HG02970 (cell line): ENCODE measurements at regions not wholly inside any gene's neighbourhood (a gene's known extent, or its start where the extent isn't known, plus 50 kb on each side); places are given as distances from the start of the nearest gene placed in this dataset.

ENCODE experiments used
- ATAC-seq: cut with Tn5 transposase; IDR thresholded peaks from one replicate; pipeline ENCODE4 v1.9.1; 2021; ENCODE audit warnings: mild to moderate bottlenecking, moderate library complexity, moderate number of reproducible peaks; ENCODE audit not compliant: unreplicated experiment, low FRiP score

- peak; percentile 61 for ATAC-seq
These were observed 302.7 kb downstream of the DUSP10 start for GRCh38 chr1:221439008-221439746.

- no peak for ATAC-seq
These were observed 302.0 kb downstream of the DUSP10 start for GRCh38 chr1:221439747-221440501.

GRCh38 chr1:221440658-221441057 lies 301.2 kb downstream of the DUSP10 start:
- no peak for ATAC-seq

- ATAC-seq: no peak
These were observed 299.8 kb downstream of the DUSP10 start for GRCh38 chr1:221442056-221442455.

GRCh38 chr1:221444346-221444745 lies 297.5 kb downstream of the DUSP10 start:
- no peak for ATAC-seq

- ATAC-seq: no peak
These were observed 293.2 kb downstream of the DUSP10 start for GRCh38 chr1:221448585-221449175.

- ATAC-seq: no peak
These were observed 292.7 kb downstream of the DUSP10 start for GRCh38 chr1:221449194-221449593.

GRCh38 chr1:221449801-221450470 lies 292.0 kb downstream of the DUSP10 start:
- no peak for ATAC-seq

GRCh38 chr1:221451741-221452140 lies 290.1 kb downstream of the DUSP10 start:
- no peak for ATAC-seq

GRCh38 chr1:221454096-221454495 lies 287.8 kb downstream of the DUSP10 start:
- no peak for ATAC-seq

- no peak for ATAC-seq
These were observed 285.0 kb downstream of the DUSP10 start for GRCh38 chr1:221456918-221457317.

GRCh38 chr1:221457685-221458446 lies 284.0 kb downstream of the DUSP10 start:
- no peak for ATAC-seq

GRCh38 chr1:221458447-221459156 lies 283.3 kb downstream of the DUSP10 start:
- no peak for ATAC-seq

GRCh38 chr1:221459558-221459957 lies 282.3 kb downstream of the DUSP10 start:
- no peak for ATAC-seq

GRCh38 chr1:221462345-221462744 lies 279.5 kb downstream of the DUSP10 start:
- no peak for ATAC-seq

GRCh38 chr1:221468546-221468945 lies 273.3 kb downstream of the DUSP10 start:
- ATAC-seq: no peak

- ATAC-seq: no peak
These were observed 272.4 kb downstream of the DUSP10 start for GRCh38 chr1:221469476-221469875.

GRCh38 chr1:221470000-221470698 lies 271.7 kb downstream of the DUSP10 start:
- ATAC-seq: no peak

- no peak for ATAC-seq
These were observed 268.5 kb downstream of the DUSP10 start for GRCh38 chr1:221473411-221473810.
